ENCODE measurements at regions not wholly inside any gene's neighbourhood (a gene's known extent, or its start where the extent isn't known, plus 50 kb on each side); places are given as distances from the start of the nearest gene placed in this dataset.

DNA sequence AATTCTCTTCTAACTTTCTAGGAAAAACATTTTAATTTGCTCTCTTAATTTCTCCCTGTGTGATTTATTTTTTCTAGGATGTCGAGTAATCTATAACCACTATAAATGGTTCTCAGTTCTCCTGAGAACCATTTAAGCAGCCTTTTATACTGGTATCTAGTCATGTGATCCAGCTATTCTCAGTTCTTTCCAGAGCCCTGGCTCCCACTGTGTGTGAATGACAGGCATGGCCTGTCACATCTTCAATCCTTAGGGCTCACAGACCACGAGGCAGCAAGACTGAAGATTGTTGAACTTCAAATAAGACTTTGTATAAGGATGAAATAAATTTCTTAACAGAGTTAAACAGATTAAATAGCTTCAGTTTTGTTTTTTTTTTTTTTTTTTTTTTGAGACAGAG lies 219.4 kb downstream of the HNMT start:
- TF ChIP-seq, protein P1, sequence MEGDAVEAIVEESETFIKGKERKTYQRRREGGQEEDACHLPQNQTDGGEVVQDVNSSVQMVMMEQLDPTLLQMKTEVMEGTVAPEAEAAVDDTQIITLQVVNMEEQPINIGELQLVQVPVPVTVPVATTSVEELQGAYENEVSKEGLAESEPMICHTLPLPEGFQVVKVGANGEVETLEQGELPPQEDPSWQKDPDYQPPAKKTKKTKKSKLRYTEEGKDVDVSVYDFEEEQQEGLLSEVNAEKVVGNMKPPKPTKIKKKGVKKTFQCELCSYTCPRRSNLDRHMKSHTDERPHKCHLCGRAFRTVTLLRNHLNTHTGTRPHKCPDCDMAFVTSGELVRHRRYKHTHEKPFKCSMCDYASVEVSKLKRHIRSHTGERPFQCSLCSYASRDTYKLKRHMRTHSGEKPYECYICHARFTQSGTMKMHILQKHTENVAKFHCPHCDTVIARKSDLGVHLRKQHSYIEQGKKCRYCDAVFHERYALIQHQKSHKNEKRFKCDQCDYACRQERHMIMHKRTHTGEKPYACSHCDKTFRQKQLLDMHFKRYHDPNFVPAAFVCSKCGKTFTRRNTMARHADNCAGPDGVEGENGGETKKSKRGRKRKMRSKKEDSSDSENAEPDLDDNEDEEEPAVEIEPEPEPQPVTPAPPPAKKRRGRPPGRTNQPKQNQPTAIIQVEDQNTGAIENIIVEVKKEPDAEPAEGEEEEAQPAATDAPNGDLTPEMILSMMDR (IDR thresholded peaks at IDR 0.05) = no peak
- no peak for TF ChIP-seq POLR2AphosphoS5 (IDR thresholded peaks at IDR 0.05)
